C4-2B (cell line): ENCODE measurements at regions not wholly inside any gene's neighbourhood (a gene's known extent, or its start where the extent isn't known, plus 50 kb on each side); places are given as distances from the start of the nearest gene placed in this dataset.

ENCODE experiments used
- ZFX ChIP-seq: fragments of 450-650 bp; IDR thresholded peaks from 2 replicates; pipeline ENCODE4 v1.6.1; 2017
- TF ChIP-seq, protein P1 (sequence below): fragments of 450-650 bp; conservative IDR thresholded peaks from 2 replicates; pipeline ENCODE4 v1.5.1; 2017; ENCODE audit warnings: mild to moderate bottlenecking

DNA sequence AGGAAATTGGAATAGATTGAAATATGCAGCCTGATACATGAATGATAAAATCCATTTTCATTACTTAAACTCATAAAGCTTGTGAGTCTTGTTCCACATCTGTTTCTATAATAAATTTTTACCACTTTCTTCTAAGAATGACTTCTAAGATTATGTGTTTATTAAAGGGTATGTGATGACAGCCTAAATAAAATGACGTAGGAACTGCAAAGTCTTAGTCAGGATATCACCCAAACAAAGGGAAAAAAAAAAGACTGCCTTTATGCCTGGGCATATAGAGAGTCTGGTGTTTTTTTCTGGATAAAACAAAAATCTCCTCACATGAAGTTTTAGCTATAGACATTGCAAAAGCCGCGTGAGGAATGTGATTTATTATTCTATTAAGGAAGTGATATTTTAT lies 844.0 kb downstream of the DIPK2A start:
- TF ChIP-seq, protein P1, sequence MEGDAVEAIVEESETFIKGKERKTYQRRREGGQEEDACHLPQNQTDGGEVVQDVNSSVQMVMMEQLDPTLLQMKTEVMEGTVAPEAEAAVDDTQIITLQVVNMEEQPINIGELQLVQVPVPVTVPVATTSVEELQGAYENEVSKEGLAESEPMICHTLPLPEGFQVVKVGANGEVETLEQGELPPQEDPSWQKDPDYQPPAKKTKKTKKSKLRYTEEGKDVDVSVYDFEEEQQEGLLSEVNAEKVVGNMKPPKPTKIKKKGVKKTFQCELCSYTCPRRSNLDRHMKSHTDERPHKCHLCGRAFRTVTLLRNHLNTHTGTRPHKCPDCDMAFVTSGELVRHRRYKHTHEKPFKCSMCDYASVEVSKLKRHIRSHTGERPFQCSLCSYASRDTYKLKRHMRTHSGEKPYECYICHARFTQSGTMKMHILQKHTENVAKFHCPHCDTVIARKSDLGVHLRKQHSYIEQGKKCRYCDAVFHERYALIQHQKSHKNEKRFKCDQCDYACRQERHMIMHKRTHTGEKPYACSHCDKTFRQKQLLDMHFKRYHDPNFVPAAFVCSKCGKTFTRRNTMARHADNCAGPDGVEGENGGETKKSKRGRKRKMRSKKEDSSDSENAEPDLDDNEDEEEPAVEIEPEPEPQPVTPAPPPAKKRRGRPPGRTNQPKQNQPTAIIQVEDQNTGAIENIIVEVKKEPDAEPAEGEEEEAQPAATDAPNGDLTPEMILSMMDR = no peak
- TF ChIP-seq ZFX = no peak
